Fibroblast of lung (primary cell): ENCODE measurements at regions not wholly inside any gene's neighbourhood (a gene's known extent, or its start where the extent isn't known, plus 50 kb on each side); places are given as distances from the start of the nearest gene placed in this dataset.

Experiments used
- DNase-seq, 2 donors: peaks; one replicate each; pipeline versions ENCODE4 v3.0.0 to v3.0.0-alpha.2; 2010; ENCODE audit warnings: low read depth in 2 of 2
- H2AFZ ChIP-seq: 2 replicates; pipeline ENCODE4 v1.5.1; 2012; ENCODE audit warnings: low read length, control low read depth, inconsistent platforms
- H3K27ac ChIP-seq: 2 replicates; pipeline ENCODE4 v1.5.1; 2011; ENCODE audit warnings: low read length, control low read depth; ENCODE audit not compliant: insufficient read depth
- H3K27me3 ChIP-seq: 2 replicates; pipeline ENCODE4 v1.5.1; 2011; ENCODE audit warnings: mild to moderate bottlenecking, low read length; ENCODE audit not compliant: control insufficient read depth, insufficient read depth
- H3K36me3 ChIP-seq: 2 replicates; pipeline ENCODE4 v1.5.1; 2011; ENCODE audit warnings: low read length; ENCODE audit not compliant: control insufficient read depth, insufficient read depth
- H3K4me1 ChIP-seq: 2 replicates; pipeline ENCODE4 v1.5.1; 2011; ENCODE audit warnings: low read length; ENCODE audit not compliant: control insufficient read depth, insufficient read depth; ENCODE audit errors: extremely low read depth
- H3K4me2 ChIP-seq: 2 replicates; pipeline ENCODE4 v1.5.1; 2011; ENCODE audit warnings: low read length, control low read depth; ENCODE audit not compliant: insufficient read depth; ENCODE audit errors: extremely low read depth
- H3K4me3 ChIP-seq, 4 experiments: fragments of 200-600 bp in 1 of 4; sonication (generic) in 1 of 4; replicated peaks in 1 of 4; 2 replicates each; pipeline ENCODE4 v1.5.1; 2011 to 2016; ENCODE audit warnings: low read length in 4 of 4, low read depth in 3 of 4, mild to moderate bottlenecking in 3 of 4, control low read depth in 2 of 4, inconsistent platforms in 1 of 4, mixed read lengths in 1 of 4; ENCODE audit not compliant: insufficient read depth in 1 of 4; ENCODE audit errors: control extremely low read depth in 1 of 4
- H3K79me2 ChIP-seq: 2 replicates; pipeline ENCODE4 v1.5.1; 2012; ENCODE audit warnings: mild to moderate bottlenecking, low read length, inconsistent platforms; ENCODE audit not compliant: control insufficient read depth, insufficient read depth
- H3K9ac ChIP-seq: 2 replicates; pipeline ENCODE4 v1.5.1; 2011; ENCODE audit warnings: mild to moderate bottlenecking, low read length, control low read depth; ENCODE audit not compliant: insufficient read depth
- H3K9me3 ChIP-seq: 2 replicates; pipeline ENCODE4 v1.5.1; 2012; ENCODE audit warnings: low read depth, low read length; ENCODE audit not compliant: control insufficient read depth, insufficient read depth
- H4K20me1 ChIP-seq: 2 replicates; pipeline ENCODE4 v1.5.1; 2011; ENCODE audit warnings: low read length; ENCODE audit not compliant: control insufficient read depth, insufficient read depth; ENCODE audit errors: extremely low read depth
- EZH2 ChIP-seq: IDR thresholded peaks from 2 replicates; pipeline ENCODE4 v1.5.1; 2012; ENCODE audit warnings: low read length, control low read depth, mild to moderate bottlenecking; ENCODE audit errors: missing control alignments
- TF ChIP-seq, protein P1 (sequence below), 2 donors: IDR thresholded peaks in 1 of 2; conservative IDR thresholded peaks in 1 of 2; 1 replicate in 1 of 2; 2 replicates in 1 of 2; pipeline ENCODE4 v1.5.1; 2011 to 2012; ENCODE audit warnings: low read length in 2 of 2, control low read depth in 1 of 2, inconsistent platforms in 1 of 2, low read depth in 1 of 2, mild to moderate bottlenecking in 1 of 2

DNA sequence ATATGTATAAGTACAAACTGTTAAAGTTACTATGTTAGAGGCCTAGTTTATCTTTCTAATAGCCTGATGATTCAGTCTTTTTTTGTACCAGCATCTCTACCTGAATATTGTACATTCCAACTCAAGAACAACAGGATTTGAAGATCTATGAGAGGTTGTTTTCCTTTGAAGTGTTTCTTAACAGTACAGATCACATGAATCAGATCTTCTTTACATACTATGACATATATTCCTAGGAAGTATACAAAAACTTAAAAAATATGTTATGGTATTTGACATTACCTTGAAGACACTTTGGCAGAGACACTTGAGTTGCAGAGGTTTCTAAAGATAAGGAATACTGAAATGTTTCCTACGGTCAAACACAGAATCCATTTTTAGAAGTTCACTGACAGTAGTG is 1280.9 kb downstream of the KCNT2 start:
- Histone ChIP-seq H3K79me2 (no peaks in the 10 kb centered on the region), H3K9me3 (no peaks in the 10 kb centered on the region), H3K4me3 (no peak overlapping the region), H3K27me3 (no peaks in the 10 kb centered on the region), H3K4me1 (no peaks in the 10 kb centered on the region), H2AFZ (no peak overlapping the region), H3K4me2 (no peak overlapping the region), H3K27ac (no peak overlapping the region), H4K20me1 (no peaks in the 10 kb centered on the region), H3K36me3 (no peaks in the 10 kb centered on the region), H3K9ac (no peak overlapping the region)
- DNase-seq, result no peak
- TF ChIP-seq, protein P1, sequence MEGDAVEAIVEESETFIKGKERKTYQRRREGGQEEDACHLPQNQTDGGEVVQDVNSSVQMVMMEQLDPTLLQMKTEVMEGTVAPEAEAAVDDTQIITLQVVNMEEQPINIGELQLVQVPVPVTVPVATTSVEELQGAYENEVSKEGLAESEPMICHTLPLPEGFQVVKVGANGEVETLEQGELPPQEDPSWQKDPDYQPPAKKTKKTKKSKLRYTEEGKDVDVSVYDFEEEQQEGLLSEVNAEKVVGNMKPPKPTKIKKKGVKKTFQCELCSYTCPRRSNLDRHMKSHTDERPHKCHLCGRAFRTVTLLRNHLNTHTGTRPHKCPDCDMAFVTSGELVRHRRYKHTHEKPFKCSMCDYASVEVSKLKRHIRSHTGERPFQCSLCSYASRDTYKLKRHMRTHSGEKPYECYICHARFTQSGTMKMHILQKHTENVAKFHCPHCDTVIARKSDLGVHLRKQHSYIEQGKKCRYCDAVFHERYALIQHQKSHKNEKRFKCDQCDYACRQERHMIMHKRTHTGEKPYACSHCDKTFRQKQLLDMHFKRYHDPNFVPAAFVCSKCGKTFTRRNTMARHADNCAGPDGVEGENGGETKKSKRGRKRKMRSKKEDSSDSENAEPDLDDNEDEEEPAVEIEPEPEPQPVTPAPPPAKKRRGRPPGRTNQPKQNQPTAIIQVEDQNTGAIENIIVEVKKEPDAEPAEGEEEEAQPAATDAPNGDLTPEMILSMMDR (conservative IDR thresholded peaks at IDR 0.05 in 1 of 2, IDR thresholded peaks at IDR 0.05 in 1 of 2; ENCODE audit: low read depth in 1 of 2, low read length in 2 of 2), result no peak
- no peak for TF ChIP-seq EZH2

DNA sequence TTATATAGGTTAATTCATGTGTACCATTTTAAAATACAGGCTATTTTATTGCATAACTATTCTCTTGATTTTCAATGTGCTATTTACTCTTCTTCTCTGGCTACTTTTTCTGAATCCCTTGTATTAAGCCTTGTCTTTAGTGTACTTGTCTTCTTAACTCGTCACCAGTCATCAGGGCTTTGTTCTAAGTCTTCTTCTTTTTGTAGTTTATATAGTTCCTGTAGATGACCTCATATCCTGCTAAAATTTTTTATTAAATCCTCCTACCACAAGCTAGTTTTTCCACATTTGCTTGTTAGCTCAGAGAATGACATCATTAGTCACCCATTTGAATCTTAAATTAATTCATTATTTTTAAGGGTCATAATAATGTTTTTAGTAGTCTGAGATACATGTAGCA is 1281.9 kb downstream of the KCNT2 start:
- Histone ChIP-seq H4K20me1 (no peaks in the 10 kb centered on the region), H3K79me2 (no peaks in the 10 kb centered on the region), H3K4me2 (no peak overlapping the region), H3K36me3 (no peaks in the 10 kb centered on the region), H3K27me3 (no peaks in the 10 kb centered on the region), H3K9ac (no peak overlapping the region), H3K4me3 (no peak overlapping the region), H2AFZ (no peak overlapping the region), H3K9me3 (no peaks in the 10 kb centered on the region), H3K27ac (no peak overlapping the region), H3K4me1 (no peaks in the 10 kb centered on the region)
- TF ChIP-seq, protein P1 (conservative IDR thresholded peaks at IDR 0.05 in 1 of 2, IDR thresholded peaks at IDR 0.05 in 1 of 2; ENCODE audit: low read depth in 1 of 2, low read length in 2 of 2), result no peak
- no peak for TF ChIP-seq EZH2
- no peak for DNase-seq

DNA sequence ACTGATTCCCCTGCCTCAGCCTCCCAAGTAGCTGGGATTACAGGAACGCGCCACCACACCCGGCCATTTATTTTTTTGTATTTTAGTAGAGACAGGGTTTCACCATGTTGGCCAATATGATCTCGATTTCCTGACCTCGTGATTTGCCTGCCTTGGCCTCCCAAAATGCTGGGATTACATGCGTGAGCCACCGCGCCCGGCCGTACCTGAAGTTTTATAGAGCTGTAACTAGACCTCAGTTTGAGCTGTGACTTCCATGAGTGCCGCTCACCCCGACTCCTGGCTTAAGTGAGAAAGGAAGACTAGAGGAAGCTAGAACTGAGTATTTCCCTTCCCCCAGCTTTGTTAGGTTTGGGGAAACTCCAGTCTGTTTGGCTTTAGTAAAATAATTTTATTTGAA is 1283.1 kb downstream of the KCNT2 start:
- no peak for TF ChIP-seq EZH2
- TF ChIP-seq, protein P1 (conservative IDR thresholded peaks at IDR 0.05 in 1 of 2, IDR thresholded peaks at IDR 0.05 in 1 of 2; ENCODE audit: low read depth in 1 of 2, low read length in 2 of 2), result no peak
- no peaks in the 10 kb centered on the region for H3K79me2 ChIP-seq
- DNase-seq, result no peak
- H3K4me1 ChIP-seq, result no peaks in the 10 kb centered on the region
- no peaks in the 10 kb centered on the region for H3K36me3 ChIP-seq
- H3K27me3 ChIP-seq, result no peaks in the 10 kb centered on the region
- no peak overlapping the region for H3K4me2 ChIP-seq
- no peak overlapping the region for H3K27ac ChIP-seq
- no peak overlapping the region for H3K9ac ChIP-seq
- H3K9me3 ChIP-seq, result no peaks in the 10 kb centered on the region
- no peaks in the 10 kb centered on the region for H4K20me1 ChIP-seq
- H3K4me3 ChIP-seq, result no peak overlapping the region
- no peak overlapping the region for H2AFZ ChIP-seq
